DOHH2 (cell line): ENCODE measurements at regions not wholly inside any gene's neighbourhood (a gene's known extent, or its start where the extent isn't known, plus 50 kb on each side); places are given as distances from the start of the nearest gene placed in this dataset.

Experiments used
- H3F3A ChIP-seq: fragments of 200-600 bp; sonication (generic), shearing (Covaris generic); 2 replicates; pipeline ENCODE4 v1.6.0; 2016; ENCODE audit warnings: antibody characterized with exemption, mild to moderate bottlenecking; ENCODE audit not compliant: control insufficient read depth, insufficient read depth
- H3K27ac ChIP-seq: fragments of 200-600 bp; sonication (generic); 2 replicates; pipeline ENCODE4 v1.5.1; 2014; ENCODE audit warnings: low read depth, mild to moderate bottlenecking, low read length, moderate library complexity
- H3K27me3 ChIP-seq: fragments of 200-600 bp; sonication (generic); 2 replicates; pipeline ENCODE4 v1.6.1; 2014; ENCODE audit warnings: mild to moderate bottlenecking, low read length, mixed read lengths; ENCODE audit not compliant: control insufficient read depth
- H3K36me3 ChIP-seq: fragments of 200-600 bp; sonication (generic); 2 replicates; pipeline ENCODE4 v1.6.1; 2014; ENCODE audit warnings: mild to moderate bottlenecking, low read length, moderate library complexity, mixed read lengths; ENCODE audit not compliant: control insufficient read depth
- H3K4me1 ChIP-seq: fragments of 200-600 bp; sonication (generic); 2 replicates; pipeline ENCODE4 v1.6.1; 2014; ENCODE audit warnings: mild to moderate bottlenecking, low read length, mixed read lengths; ENCODE audit not compliant: control insufficient read depth
- H3K4me2 ChIP-seq: fragments of 200-600 bp; sonication (generic); 2 replicates; pipeline ENCODE4 v1.6.0; 2014; ENCODE audit warnings: mild to moderate bottlenecking, low read length, moderate library complexity
- H3K4me3 ChIP-seq: fragments of 200-600 bp; sonication (generic); 2 replicates; pipeline ENCODE4 v1.5.1; 2014; ENCODE audit warnings: mild to moderate bottlenecking, low read length, mixed read lengths
- H3K79me2 ChIP-seq: fragments of 200-600 bp; sonication (generic); 2 replicates; pipeline ENCODE4 v1.6.1; 2014; ENCODE audit warnings: mild to moderate bottlenecking, low read length, mixed read lengths; ENCODE audit not compliant: control insufficient read depth
- H3K9me2 ChIP-seq: fragments of 200-600 bp; sonication (generic); replicated peaks from 2 replicates; pipeline ENCODE4 v1.6.1; 2014; ENCODE audit warnings: mild to moderate bottlenecking, low read length, mixed read lengths; ENCODE audit not compliant: control insufficient read depth
- H3K9me3 ChIP-seq: fragments of 200-600 bp; sonication (generic); 2 replicates; pipeline ENCODE4 v1.6.1; 2014; ENCODE audit warnings: antibody characterized with exemption, low read length, mixed read lengths; ENCODE audit not compliant: control insufficient read depth, insufficient read depth
- H4K20me1 ChIP-seq: fragments of 200-600 bp; sonication (generic); 2 replicates; pipeline ENCODE4 v1.6.0; 2014; ENCODE audit warnings: low read depth, mild to moderate bottlenecking, antibody characterized with exemption, low read length, moderate library complexity; ENCODE audit not compliant: control insufficient read depth, insufficient read depth
- CTCF ChIP-seq: fragments of 200-600 bp; sonication (generic); IDR thresholded peaks from one replicate; pipeline ENCODE4 v1.5.1; 2014; ENCODE audit warnings: antibody characterized with exemption, mild to moderate bottlenecking, low read depth, low read length; ENCODE audit not compliant: poor library complexity, severe bottlenecking
- EZH2phosphoT487 ChIP-seq: fragments of 200-600 bp; sonication (generic); IDR thresholded peaks from 2 replicates; pipeline ENCODE4 v1.6.1; 2017; ENCODE audit warnings: borderline replicate concordance, mild to moderate bottlenecking, antibody characterized with exemption, low read length, moderate library complexity, mixed read lengths

GRCh38 chr20:50315586-50316551 lies 125.2 kb downstream of the CEBPB start:
- Histone ChIP-seq H3K4me2 (no peak overlapping the region), H3K36me3 (no peaks in the 10 kb centered on the region), H3K9me3 (no peaks in the 10 kb centered on the region), H3K4me3 (no peak overlapping the region), H3K9me2 (no peaks in the 10 kb centered on the region), H3K27ac (no peak overlapping the region), H3K27me3 (peaks cover 29% of the 10 kb centered on the region), H3K79me2 (no peaks in the 10 kb centered on the region), H4K20me1 (no peaks in the 10 kb centered on the region), H3F3A (no peaks in the 10 kb centered on the region), H3K4me1 (no peaks in the 10 kb centered on the region)
- TF ChIP-seq CTCF = no peak
- TF ChIP-seq EZH2phosphoT487 = no peak

- H3K27me3 ChIP-seq = peaks cover 36% of the 10 kb centered on the region
- no peaks in the 10 kb centered on the region for H3K9me2 ChIP-seq
- H3K4me2 ChIP-seq = no peak overlapping the region
- no peaks in the 10 kb centered on the region for H4K20me1 ChIP-seq
- no peaks in the 10 kb centered on the region for H3K79me2 ChIP-seq
- no peak overlapping the region for H3K4me3 ChIP-seq
- H3K27ac ChIP-seq = no peak overlapping the region
- H3K9me3 ChIP-seq = no peaks in the 10 kb centered on the region
- no peaks in the 10 kb centered on the region for H3F3A ChIP-seq
- TF ChIP-seq EZH2phosphoT487 (no peak), CTCF (no peak)
- H3K36me3 ChIP-seq = no peaks in the 10 kb centered on the region
- no peaks in the 10 kb centered on the region for H3K4me1 ChIP-seq
Observed at GRCh38 chr20:50317116-50317515, 126.5 kb downstream of the CEBPB start.

GRCh38 chr20:50317609-50318008 lies 127.0 kb downstream of the CEBPB start:
- H3K4me1 ChIP-seq = no peaks in the 10 kb centered on the region
- no peaks in the 10 kb centered on the region for H3F3A ChIP-seq
- no peaks in the 10 kb centered on the region for H3K9me2 ChIP-seq
- H3K79me2 ChIP-seq = no peaks in the 10 kb centered on the region
- H3K27ac ChIP-seq = no peak overlapping the region
- H4K20me1 ChIP-seq = no peaks in the 10 kb centered on the region
- H3K36me3 ChIP-seq = no peaks in the 10 kb centered on the region
- H3K27me3 ChIP-seq = peaks cover 38% of the 10 kb centered on the region
- no peak overlapping the region for H3K4me3 ChIP-seq
- no peak overlapping the region for H3K4me2 ChIP-seq
- TF ChIP-seq EZH2phosphoT487 = no peak
- TF ChIP-seq CTCF = no peak
- no peaks in the 10 kb centered on the region for H3K9me3 ChIP-seq
